AG04450 (cell line): ENCODE measurements at regions not wholly inside any gene's neighbourhood (a gene's known extent, or its start where the extent isn't known, plus 50 kb on each side); places are given as distances from the start of the nearest gene placed in this dataset.

ENCODE experiments used
- CTCF ChIA-PET: fragments of 300-600, 350-600 bp; formaldehyde crosslinking; extraction: SDS; loops from one replicate; lab custom pipeline; 2022; ENCODE audit warnings: antibody characterized with exemption, inconsistent platforms; lab: Charles Lee
- POLR2A ChIA-PET: fragments of 350-600 bp; formaldehyde crosslinking; extraction: SDS; loops from one replicate; lab custom pipeline; 2021; ENCODE audit warnings: antibody characterized with exemption, inconsistent platforms; lab: Yijun Ruan, JAX
- DNase-seq: peaks from one replicate; pipeline ENCODE4 v3.0.0-alpha.2; 2011; ENCODE audit warnings: low read depth, low spot score
- H3K27ac ChIP-seq: one replicate; pipeline ENCODE4 v1.5.1; 2012; ENCODE audit warnings: low read depth, low read length, control low read depth
- H3K27me3 ChIP-seq: one replicate; pipeline ENCODE4 v1.6.0; 2012; ENCODE audit warnings: low read length; ENCODE audit not compliant: control insufficient read depth, insufficient read depth
- H3K4me3 ChIP-seq: 2 replicates; pipeline ENCODE4 v1.5.1; 2011; ENCODE audit warnings: mild to moderate bottlenecking, low read depth, low read length, control low read depth
- H3K9me3 ChIP-seq: 2 replicates; pipeline ENCODE4 v1.5.1; 2012; ENCODE audit warnings: low read length; ENCODE audit not compliant: control insufficient read depth, insufficient read depth
- TF ChIP-seq, protein P1 (sequence below): IDR thresholded peaks from 2 replicates; pipeline ENCODE4 v1.5.1; 2011; ENCODE audit warnings: low read depth, low read length, control low read depth, inconsistent platforms

DNA sequence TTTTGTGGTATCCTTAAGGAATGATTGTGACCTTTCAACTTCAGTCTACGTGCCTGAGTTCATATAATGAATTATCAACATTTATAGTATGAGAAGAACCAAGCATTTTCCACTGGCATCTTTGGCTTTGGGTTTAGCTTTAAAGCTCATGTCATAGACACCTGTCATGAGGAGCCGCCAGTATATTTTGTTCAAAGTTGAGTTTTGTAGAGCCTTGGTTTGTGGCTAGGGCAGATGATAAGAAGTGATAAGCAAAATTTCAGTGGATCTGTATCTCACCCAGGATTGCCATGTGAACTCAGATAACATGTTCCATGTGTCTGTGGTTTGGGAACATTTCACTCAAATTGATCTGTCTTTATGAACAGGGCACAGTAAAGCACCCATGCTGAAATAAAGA is 873.2 kb downstream of the STPG2 start:
- Histone ChIP-seq H3K27me3 (no peaks in the 10 kb centered on the region), H3K27ac (no peak overlapping the region), H3K4me3 (no peak overlapping the region), H3K9me3 (peaks cover 3% of the 10 kb centered on the region; the same call in 1 of the 2 replicates)
- TF ChIP-seq, protein P1, sequence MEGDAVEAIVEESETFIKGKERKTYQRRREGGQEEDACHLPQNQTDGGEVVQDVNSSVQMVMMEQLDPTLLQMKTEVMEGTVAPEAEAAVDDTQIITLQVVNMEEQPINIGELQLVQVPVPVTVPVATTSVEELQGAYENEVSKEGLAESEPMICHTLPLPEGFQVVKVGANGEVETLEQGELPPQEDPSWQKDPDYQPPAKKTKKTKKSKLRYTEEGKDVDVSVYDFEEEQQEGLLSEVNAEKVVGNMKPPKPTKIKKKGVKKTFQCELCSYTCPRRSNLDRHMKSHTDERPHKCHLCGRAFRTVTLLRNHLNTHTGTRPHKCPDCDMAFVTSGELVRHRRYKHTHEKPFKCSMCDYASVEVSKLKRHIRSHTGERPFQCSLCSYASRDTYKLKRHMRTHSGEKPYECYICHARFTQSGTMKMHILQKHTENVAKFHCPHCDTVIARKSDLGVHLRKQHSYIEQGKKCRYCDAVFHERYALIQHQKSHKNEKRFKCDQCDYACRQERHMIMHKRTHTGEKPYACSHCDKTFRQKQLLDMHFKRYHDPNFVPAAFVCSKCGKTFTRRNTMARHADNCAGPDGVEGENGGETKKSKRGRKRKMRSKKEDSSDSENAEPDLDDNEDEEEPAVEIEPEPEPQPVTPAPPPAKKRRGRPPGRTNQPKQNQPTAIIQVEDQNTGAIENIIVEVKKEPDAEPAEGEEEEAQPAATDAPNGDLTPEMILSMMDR: no peak
- POLR2A ChIA-PET: no interaction called here
- CTCF ChIA-PET: no interaction called here
- DNase-seq: no peak

DNA sequence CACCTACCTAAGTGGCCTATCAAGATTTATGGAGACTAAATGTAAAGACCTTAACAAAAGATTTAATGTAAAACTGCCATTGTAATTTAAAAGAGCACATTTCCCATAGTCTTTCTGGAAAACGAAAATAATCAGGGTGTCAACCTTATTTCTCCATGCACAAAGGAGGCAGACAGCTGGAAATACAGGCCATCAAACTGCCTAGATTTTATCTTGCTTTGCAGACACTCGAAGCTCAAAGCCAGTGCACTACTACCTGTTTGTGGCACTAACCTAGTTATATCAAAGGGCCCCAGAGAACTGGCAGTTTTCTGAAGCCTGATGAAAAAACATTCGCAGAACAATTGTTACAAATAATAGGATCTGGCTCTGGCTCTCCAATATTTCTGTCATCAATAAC is 863.9 kb downstream of the STPG2 start:
- TF ChIP-seq, protein P1: no peak
- Histone ChIP-seq H3K9me3 (peaks cover 7% of the 10 kb centered on the region; the same call in 1 of the 2 replicates), H3K27me3 (no peaks in the 10 kb centered on the region), H3K4me3 (no peak overlapping the region), H3K27ac (no peak overlapping the region)
- no peak for DNase-seq
- POLR2A ChIA-PET: no interaction called here
- CTCF ChIA-PET: no interaction called here

DNA sequence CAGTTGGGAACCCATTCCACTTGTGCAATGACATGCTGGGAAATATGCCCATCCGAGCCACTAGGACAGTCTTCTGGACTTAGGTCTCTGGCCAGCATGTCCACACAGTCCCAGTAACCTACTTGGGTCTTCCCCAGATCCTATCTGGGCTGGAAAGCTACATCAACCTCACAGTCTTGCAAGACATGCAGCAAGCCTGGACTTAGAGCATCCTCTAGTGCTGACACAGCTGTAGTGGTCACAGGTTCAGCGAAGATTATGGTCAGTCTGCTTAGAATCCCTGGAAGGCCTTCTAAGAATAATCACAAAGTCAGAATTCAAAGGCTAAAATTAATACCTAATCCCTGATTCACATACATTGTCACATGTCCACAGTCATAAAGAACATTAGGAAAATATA is 842.7 kb downstream of the STPG2 start:
- ChIA-PET CTCF (no interaction called here), POLR2A (no interaction called here)
- H3K27ac ChIP-seq: no peak overlapping the region
- TF ChIP-seq, protein P1: no peak
- H3K27me3 ChIP-seq: no peaks in the 10 kb centered on the region
- no peak overlapping the region for H3K4me3 ChIP-seq
- H3K9me3 ChIP-seq: peaks cover 21% of the 10 kb centered on the region; the same call in 1 of the 2 replicates
- no peak for DNase-seq

DNA sequence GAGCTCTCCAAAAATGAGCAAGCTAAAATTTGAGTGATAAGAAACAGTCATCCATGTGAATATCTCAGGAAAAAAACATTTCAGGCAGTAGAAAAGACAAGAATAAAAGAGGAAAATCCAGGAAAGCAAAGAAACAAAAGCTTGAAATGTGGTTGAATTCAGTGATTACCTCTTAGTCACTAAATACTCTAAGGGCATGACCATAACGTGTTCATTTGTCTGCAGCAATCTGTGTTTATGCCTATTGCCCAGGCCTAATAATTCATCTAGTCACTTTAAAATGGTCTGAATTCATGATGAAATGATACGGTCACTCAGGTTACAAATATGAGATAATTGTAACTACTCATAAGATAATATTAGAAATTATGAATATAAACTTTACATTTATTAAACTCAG is 837.9 kb downstream of the STPG2 start:
- no peaks in the 10 kb centered on the region for H3K27me3 ChIP-seq
- ChIA-PET CTCF (no interaction called here), POLR2A (no interaction called here)
- no peak for DNase-seq
- H3K4me3 ChIP-seq: no peak overlapping the region
- no peak overlapping the region for H3K27ac ChIP-seq
- peaks cover 3% of the 10 kb centered on the region; the same call in 1 of the 2 replicates for H3K9me3 ChIP-seq
- TF ChIP-seq, protein P1: no peak

DNA sequence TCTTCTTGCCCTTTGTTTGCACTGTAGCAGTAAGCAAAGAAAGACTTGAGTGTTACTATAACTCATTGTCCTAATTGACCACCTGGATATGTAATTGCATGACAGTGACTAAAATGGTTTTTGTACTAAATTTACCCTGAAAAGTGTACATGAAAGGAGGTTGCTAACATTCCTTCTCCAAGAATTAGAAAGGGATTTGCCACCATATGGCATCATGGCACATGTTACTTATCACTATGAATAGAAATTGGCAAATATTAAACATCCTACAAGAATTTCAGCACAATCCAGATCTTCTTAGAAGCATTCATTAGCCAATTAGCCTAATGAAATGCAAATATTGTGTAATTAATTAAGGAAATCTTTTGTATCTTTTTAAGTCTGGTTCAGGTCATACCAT is 834.2 kb downstream of the STPG2 start:
- Histone ChIP-seq H3K27me3 (no peaks in the 10 kb centered on the region), H3K9me3 (no peaks in the 10 kb centered on the region; the same call in 1 of the 2 replicates), H3K4me3 (no peak overlapping the region), H3K27ac (no peak overlapping the region)
- TF ChIP-seq, protein P1: no peak
- no peak for DNase-seq
- ChIA-PET POLR2A (no interaction called here), CTCF (no interaction called here)
